Astrocyte of the cerebellum (primary cell): ENCODE measurements at regions not wholly inside any gene's neighbourhood (a gene's known extent, or its start where the extent isn't known, plus 50 kb on each side); places are given as distances from the start of the nearest gene placed in this dataset.

Source experiments
- DNase-seq: peaks from one replicate; pipeline ENCODE4 v3.0.0-alpha.2; 2011; ENCODE audit warnings: low read depth
- H3K4me3 ChIP-seq: 2 replicates; pipeline ENCODE4 v1.5.1; 2011; ENCODE audit warnings: mild to moderate bottlenecking, low read depth, low read length, moderate library complexity
- in situ Hi-C: cut with HindIII; loops from 2 replicates; pipeline ENCODE4 v1.10.0; 2017; ENCODE audit warnings: low sequenced_read_pairs
- TF ChIP-seq, protein P1 (sequence below): IDR thresholded peaks from 2 replicates; pipeline ENCODE4 v1.5.1; 2012; ENCODE audit warnings: low read length, low read depth, moderate library complexity, mild to moderate bottlenecking; ENCODE audit errors: missing control alignments

DNA sequence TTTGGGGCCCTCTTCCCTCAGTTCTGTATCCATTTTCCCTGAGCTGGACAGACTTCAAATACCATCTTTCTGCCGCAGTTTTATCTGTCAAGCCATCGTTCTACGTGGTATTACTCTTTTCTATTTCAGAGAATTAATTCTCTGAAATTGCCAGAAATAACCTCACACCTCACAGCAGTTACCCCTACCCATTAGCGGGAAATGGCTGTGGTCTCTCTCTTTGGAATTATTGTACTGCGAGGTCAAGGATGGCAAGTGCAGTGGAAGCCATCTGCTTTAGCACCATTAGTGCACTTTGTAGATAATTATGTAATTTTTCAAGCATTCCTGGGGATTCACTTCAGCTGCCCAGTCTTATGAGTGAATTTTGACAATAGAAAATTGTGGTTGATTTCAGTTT, 147.8 kb upstream of the CDH4 start:
- H3K4me3 ChIP-seq: no peak overlapping the region
- no peak for DNase-seq
- TF ChIP-seq, protein P1, sequence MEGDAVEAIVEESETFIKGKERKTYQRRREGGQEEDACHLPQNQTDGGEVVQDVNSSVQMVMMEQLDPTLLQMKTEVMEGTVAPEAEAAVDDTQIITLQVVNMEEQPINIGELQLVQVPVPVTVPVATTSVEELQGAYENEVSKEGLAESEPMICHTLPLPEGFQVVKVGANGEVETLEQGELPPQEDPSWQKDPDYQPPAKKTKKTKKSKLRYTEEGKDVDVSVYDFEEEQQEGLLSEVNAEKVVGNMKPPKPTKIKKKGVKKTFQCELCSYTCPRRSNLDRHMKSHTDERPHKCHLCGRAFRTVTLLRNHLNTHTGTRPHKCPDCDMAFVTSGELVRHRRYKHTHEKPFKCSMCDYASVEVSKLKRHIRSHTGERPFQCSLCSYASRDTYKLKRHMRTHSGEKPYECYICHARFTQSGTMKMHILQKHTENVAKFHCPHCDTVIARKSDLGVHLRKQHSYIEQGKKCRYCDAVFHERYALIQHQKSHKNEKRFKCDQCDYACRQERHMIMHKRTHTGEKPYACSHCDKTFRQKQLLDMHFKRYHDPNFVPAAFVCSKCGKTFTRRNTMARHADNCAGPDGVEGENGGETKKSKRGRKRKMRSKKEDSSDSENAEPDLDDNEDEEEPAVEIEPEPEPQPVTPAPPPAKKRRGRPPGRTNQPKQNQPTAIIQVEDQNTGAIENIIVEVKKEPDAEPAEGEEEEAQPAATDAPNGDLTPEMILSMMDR: no peak
- in situ Hi-C loops: no loop called here

DNA sequence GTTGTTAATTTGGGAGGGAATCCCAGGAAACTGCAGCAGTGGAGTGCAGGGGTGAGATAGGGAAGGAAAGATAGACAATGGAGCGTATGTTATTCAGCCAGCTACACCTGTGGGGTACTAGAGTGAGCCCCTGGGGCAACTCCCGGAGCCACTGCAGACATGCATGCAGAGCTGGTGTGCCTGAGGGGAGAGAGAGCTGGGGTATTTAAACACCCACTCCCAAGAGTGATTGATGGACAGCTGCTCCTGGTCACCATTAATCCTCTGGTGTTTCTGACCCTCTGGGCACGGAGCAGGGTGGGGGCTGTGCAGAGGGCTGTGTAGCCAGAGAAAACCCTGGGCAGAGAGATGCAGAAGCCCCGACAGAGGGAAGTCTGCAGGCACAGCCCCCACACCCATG, 146.7 kb upstream of the CDH4 start:
- in situ Hi-C loops: no loop called here
- no peak overlapping the region for H3K4me3 ChIP-seq
- TF ChIP-seq, protein P1: no peak

DNA sequence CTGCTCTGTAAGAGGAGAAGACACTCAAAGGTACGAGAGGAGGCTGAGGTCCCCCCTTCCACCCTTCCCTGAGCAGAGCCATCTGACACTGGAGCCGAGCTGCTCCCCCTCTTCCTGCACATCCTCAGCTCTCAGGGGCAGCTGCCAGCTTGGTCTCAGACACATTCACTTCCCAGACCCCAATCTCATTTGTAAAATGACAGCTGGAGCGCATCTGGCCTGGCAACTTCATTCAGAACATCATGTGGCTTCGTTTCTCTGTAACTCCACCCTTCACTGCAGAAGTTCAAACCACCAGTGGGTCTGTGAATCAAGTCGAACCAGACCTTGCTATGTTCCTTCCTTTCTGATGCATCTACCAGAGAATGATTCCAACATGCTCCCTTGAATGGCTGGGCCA, 145.6 kb upstream of the CDH4 start:
- no peak overlapping the region for H3K4me3 ChIP-seq
- in situ Hi-C loops: no loop called here
- TF ChIP-seq, protein P1: no peak
- DNase-seq: no peak

More for the DNA sequence above, 146.7 kb upstream of the CDH4 start:
- no peak for DNase-seq

DNA sequence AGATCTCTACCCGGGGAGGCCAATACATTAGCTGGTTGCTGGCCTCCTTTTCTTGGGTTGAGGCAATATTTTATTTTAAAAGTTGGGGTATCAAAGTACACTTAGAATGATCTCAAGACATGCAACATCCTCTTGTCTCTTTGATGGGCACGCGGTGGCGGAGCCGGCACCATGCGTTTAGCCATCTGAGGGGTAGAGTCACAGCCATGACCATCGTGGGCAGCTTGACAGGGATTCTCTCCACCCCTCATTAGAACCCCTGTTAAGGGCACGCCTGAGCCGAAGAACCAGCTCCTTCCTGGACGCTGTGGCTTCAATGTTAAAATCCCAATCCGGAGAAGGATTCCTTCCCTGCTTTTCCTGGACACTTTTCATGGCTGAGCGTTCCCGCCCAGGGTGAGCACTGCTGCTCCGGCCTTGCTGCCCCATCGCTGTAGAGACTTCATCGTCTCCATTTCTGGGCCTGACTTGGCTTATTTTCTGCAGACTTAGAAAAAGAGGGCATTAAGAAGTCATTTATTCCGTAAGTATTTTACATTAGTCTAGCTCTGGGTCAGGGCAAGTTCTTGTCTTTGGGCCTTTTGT, 142.7 kb upstream of the CDH4 start:
- in situ Hi-C loops: no loop called here
- TF ChIP-seq, protein P1: no peak
- no peak for DNase-seq
- H3K4me3 ChIP-seq: no peak overlapping the region

DNA sequence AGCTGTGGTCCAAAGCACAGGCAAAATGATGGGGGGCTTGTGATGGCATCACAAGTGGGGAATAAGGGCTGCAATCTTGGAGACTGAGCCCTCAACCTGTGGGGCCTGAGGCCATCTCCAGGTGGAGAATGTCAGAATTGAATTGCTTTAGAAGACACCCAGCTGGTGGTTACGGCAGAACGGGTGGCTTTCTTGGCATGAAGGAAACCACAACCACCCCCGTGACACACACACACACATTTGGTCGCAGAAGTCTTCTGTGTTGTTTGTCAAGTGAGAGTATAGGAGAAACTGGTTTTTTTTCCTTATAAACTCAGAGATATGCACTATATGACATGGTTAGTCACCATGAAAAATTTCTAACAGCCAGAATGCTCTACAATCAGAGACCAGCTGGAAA, 139.5 kb upstream of the CDH4 start:
- no peak for DNase-seq
- in situ Hi-C loops: no loop called here
- TF ChIP-seq, protein P1: no peak
- H3K4me3 ChIP-seq: no peak overlapping the region

DNA sequence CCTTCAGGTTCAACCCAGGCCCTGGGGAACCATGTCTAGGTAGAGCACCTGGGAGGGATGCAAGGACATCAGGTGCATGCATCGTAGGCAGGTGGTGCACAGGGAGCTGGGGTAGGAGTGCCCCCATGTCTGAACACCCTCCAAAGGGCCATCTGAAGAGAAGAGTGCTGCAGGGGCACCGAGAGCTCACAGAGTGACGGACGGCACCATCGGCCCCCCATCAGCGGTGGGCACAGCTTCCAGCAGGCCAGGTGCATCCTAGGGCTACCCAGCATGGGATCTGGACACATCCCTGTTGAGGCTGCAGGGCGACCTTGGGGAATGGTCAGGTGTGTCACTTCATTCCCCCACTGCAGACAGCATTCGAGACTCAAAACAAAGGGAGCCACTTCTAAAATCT, 138.3 kb upstream of the CDH4 start:
- TF ChIP-seq, protein P1: no peak
- in situ Hi-C loops: no loop called here
- no peak overlapping the region for H3K4me3 ChIP-seq
- DNase-seq: no peak
